ENCODE measurements at regions not wholly inside any gene's neighbourhood (a gene's known extent, or its start where the extent isn't known, plus 50 kb on each side); places are given as distances from the start of the nearest gene placed in this dataset.

DNA sequence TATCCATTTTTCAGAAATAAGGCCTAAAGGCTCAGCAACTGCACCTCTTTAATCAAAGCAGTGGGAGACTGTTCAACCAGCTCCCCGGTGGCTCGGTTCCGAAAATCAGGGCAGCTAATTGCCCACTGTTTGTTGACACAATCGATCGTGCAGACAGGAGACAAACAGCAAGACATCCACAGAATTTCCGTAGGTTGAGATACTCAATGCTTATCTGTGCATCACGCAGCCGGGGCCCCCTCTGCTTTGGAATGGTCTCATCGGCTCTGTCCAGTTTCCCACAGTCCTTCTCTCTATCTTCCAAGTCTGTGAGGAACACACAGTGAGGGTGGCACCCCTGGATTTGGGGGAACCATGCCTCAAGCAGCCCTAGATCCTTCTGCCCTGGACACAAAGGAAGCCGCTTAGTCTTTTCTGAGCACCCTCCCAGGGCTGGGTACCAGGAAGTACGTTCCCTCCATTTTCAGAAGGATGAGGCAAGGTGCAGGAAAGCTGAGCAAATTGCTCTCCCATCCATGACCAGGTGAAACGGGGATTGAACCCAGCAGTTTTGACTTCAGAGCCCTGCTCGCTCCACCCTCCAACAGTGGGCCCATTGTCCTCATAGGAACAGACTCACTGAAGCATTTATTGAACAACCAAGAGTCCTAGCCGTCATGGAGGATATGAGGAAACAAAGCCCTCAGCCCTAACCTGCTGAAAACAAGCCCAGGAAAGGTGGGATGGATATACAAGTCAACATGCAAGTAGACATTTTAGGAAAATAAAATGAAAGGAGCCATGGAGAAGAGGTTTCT, 70.7 kb downstream of the C16orf95 start:
- Histone ChIP-seq H3K4me1 (ENCODE audit: control insufficient read depth, insufficient read depth, low read length) (no peaks in the 10 kb centered on the region), H3K27ac (ENCODE audit: control insufficient read depth, insufficient read depth) (no peak overlapping the region), H3K4me2 (ENCODE audit: control insufficient read depth, insufficient read depth) (no peak overlapping the region), H3K79me2 (ENCODE audit: control insufficient read depth, insufficient read depth, low read length) (no peaks in the 10 kb centered on the region), H3K36me3 (ENCODE audit: control insufficient read depth in 2 of 2, insufficient read depth in 2 of 2, low read length in 1 of 2) (no peaks in the 10 kb centered on the region), H3K4me3 (no peak overlapping the region), H3K9me3 (replicated peaks; ENCODE audit: control insufficient read depth, insufficient read depth, low read length) (no peaks in the 10 kb centered on the region), H4K20me1 (ENCODE audit: control insufficient read depth, insufficient read depth) (no peaks in the 10 kb centered on the region), H3K27me3 (replicated peaks in 1 of 2; ENCODE audit: control insufficient read depth in 2 of 2, insufficient read depth in 2 of 2, low read length in 1 of 2) (no peaks in the 10 kb centered on the region; a peak in 1 of 4 replicates), H2AFZ (ENCODE audit: control insufficient read depth, low read depth, low read length) (no peak overlapping the region), H3K9ac (ENCODE audit: control insufficient read depth, insufficient read depth, low read length) (no peak overlapping the region)
- CTCF ChIA-PET: no interaction called here
- POLR2A ChIA-PET: interaction anchor here (0.6 kb wide), 1 partner anchor 670 kb away, joined by 5 read pairs; no protein-coding TSS in a partner anchor
- TF ChIP-seq, protein P1, sequence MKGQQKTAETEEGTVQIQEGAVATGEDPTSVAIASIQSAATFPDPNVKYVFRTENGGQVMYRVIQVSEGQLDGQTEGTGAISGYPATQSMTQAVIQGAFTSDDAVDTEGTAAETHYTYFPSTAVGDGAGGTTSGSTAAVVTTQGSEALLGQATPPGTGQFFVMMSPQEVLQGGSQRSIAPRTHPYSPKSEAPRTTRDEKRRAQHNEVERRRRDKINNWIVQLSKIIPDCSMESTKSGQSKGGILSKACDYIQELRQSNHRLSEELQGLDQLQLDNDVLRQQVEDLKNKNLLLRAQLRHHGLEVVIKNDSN (IDR thresholded peaks at IDR 0.05; ENCODE audit: borderline replicate concordance, extremely low read length, insufficient read depth, low read depth, low read length): no peak
- TF ChIP-seq MEF2A (IDR thresholded peaks at IDR 0.05; ENCODE audit: insufficient read depth, low read depth, low read length) (no peak), FOXM1 (IDR thresholded peaks at IDR 0.05; ENCODE audit: low read depth, low read length) (no peak), NFYA (IDR thresholded peaks at IDR 0.05; ENCODE audit: borderline replicate concordance, low read depth, low read length) (no peak), RFX5 (IDR thresholded peaks at IDR 0.05; ENCODE audit: low read depth, low read length) (no peak), MXI1 (IDR thresholded peaks at IDR 0.05; ENCODE audit: low read depth, low read length) (no peak)
- TF ChIP-seq, protein P2, sequence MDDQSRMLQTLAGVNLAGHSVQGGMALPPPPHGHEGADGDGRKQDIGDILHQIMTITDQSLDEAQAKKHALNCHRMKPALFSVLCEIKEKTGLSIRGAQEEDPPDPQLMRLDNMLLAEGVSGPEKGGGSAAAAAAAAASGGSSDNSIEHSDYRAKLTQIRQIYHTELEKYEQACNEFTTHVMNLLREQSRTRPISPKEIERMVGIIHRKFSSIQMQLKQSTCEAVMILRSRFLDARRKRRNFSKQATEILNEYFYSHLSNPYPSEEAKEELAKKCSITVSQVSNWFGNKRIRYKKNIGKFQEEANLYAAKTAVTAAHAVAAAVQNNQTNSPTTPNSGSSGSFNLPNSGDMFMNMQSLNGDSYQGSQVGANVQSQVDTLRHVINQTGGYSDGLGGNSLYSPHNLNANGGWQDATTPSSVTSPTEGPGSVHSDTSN (IDR thresholded peaks at IDR 0.05; ENCODE audit: insufficient replicate concordance, low read depth, low read length): no peak
- BruUV-seq (replicated peaks): no TSS peak
- 49% methylated on average over 14 of the region's 14 CpGs for WGBS (ENCODE audit: insufficient coverage, insufficient replicate concordance, low lambda C conversion rate, missing lambda C conversion rate)
- in situ Hi-C loops (cut with MboI): no loop called here
- ATAC-seq: no peak
- RAD21 ChIA-PET (ENCODE audit: unreplicated experiment): no interaction called here
- intact Hi-C loops (cut with micrococcal nuclease; ENCODE audit: unreplicated experiment): no loop called here
- SMC1A ChIA-PET (ENCODE audit: uncharacterized antibody, unreplicated experiment): no interaction called here
- no peak for FAIRE-seq
- DNase-seq (ENCODE audit: low read depth, low spot score): no peak
